ENCODE measurements at regions not wholly inside any gene's neighbourhood (a gene's known extent, or its start where the extent isn't known, plus 50 kb on each side); places are given as distances from the start of the nearest gene placed in this dataset.
"Not testable (repeated sequence)": the region's sequence is repeated elsewhere in the genome, so short reads cannot be mapped to it uniquely, and the experiment has no call there.

DNA sequence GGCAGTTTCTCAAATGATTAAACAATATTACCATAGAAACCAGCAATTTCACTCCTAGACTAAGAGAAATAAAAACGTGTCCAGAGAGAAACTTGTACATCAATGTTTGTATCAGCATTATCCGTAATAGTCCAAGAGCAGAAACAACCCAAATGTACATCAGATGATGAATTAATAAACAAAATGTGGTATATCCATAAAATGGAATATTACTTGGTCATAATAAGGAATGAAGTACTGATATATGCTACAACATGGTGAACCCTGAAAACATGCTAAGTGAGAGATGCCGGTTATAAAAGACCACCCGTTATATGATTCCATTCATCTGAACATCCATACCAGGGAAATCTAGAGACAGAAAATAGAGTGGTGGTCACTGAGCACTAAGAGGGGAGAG, 167.3 kb upstream of the KCTD7 start:
- TF ChIP-seq, protein P1, sequence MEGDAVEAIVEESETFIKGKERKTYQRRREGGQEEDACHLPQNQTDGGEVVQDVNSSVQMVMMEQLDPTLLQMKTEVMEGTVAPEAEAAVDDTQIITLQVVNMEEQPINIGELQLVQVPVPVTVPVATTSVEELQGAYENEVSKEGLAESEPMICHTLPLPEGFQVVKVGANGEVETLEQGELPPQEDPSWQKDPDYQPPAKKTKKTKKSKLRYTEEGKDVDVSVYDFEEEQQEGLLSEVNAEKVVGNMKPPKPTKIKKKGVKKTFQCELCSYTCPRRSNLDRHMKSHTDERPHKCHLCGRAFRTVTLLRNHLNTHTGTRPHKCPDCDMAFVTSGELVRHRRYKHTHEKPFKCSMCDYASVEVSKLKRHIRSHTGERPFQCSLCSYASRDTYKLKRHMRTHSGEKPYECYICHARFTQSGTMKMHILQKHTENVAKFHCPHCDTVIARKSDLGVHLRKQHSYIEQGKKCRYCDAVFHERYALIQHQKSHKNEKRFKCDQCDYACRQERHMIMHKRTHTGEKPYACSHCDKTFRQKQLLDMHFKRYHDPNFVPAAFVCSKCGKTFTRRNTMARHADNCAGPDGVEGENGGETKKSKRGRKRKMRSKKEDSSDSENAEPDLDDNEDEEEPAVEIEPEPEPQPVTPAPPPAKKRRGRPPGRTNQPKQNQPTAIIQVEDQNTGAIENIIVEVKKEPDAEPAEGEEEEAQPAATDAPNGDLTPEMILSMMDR (IDR thresholded peaks at IDR 0.05), result not testable (repeated sequence)
- not testable (repeated sequence) for TF ChIP-seq EP300, POLR2AphosphoS5, POLR2A (IDR thresholded peaks at IDR 0.05)
